ENCODE measurements at regions not wholly inside any gene's neighbourhood (a gene's known extent, or its start where the extent isn't known, plus 50 kb on each side); places are given as distances from the start of the nearest gene placed in this dataset.

- TF ChIP-seq, protein P1, sequence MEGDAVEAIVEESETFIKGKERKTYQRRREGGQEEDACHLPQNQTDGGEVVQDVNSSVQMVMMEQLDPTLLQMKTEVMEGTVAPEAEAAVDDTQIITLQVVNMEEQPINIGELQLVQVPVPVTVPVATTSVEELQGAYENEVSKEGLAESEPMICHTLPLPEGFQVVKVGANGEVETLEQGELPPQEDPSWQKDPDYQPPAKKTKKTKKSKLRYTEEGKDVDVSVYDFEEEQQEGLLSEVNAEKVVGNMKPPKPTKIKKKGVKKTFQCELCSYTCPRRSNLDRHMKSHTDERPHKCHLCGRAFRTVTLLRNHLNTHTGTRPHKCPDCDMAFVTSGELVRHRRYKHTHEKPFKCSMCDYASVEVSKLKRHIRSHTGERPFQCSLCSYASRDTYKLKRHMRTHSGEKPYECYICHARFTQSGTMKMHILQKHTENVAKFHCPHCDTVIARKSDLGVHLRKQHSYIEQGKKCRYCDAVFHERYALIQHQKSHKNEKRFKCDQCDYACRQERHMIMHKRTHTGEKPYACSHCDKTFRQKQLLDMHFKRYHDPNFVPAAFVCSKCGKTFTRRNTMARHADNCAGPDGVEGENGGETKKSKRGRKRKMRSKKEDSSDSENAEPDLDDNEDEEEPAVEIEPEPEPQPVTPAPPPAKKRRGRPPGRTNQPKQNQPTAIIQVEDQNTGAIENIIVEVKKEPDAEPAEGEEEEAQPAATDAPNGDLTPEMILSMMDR (IDR thresholded peaks at IDR 0.05; ENCODE audit: low read length): no peak
- TF ChIP-seq EZH2 (IDR thresholded peaks at IDR 0.05; ENCODE audit: borderline replicate concordance, low read length): no peak
Observed at GRCh38 chr18:67373636-67374035, 142.9 kb downstream of the DSEL start.
